HuH-7 (cell line): ENCODE measurements at regions not wholly inside any gene's neighbourhood (a gene's known extent, or its start where the extent isn't known, plus 50 kb on each side); places are given as distances from the start of the nearest gene placed in this dataset.

Experiments used
- DNase-seq: peaks from one replicate; pipeline ENCODE4 v3.0.0; 2011; ENCODE audit warnings: low spot score

DNA sequence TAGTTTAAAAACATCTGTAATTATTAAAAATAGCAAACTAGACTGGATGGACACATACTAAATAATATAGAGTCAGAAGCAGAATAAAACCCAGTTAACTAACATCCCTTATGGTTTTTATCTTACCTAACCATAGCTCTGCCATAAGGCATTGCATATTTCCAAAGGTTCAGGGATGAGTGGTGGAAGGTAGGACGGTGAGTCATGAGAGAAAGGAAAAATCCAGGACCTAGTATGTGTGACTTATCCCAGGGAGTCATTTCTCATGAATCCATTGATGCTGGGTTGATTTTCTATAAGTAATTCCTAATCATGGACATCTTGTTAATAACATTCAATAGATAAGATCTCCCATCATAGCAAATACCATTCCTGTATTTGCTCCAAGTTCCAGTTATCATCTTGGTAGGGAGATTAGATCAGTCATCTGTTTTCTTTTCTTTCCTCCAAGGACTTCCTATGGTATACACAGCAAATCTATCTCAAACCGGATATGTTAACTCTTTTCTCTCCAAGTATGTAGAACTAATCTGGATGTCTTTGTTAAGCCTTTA lies 490.7 kb upstream of the B3GALT2 start:
- no peak for DNase-seq

DNA sequence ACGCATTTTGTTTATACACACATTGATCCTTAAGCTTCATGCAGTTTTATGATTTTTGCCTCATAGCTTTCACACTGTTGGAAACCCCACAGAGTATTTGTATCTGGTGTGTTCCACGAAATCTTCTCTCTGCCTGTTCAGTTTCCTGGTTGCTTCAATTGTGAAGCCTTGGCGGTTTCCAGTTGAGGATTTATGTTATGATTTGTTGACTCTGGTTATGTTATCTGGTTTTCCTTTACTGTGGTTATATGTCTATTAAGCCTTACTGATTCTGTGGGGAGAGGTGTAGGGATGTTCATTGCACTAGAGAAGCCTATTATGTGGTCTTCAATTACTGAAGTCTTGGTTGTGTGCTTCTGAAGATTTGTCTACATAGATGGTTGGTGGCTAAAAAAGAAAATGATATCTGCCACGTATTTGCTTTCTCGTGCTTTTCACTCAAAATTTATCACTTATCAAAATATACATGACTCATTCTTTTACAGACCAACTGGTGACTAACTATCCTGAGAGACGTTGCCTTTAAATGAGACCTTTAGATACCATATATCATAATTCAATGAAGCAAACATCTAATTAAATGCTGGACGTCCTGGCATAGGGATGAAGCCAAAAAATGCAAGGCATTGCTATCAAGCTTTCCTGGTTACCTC lies 488.0 kb upstream of the B3GALT2 start:
- DNase-seq = no peak

DNA sequence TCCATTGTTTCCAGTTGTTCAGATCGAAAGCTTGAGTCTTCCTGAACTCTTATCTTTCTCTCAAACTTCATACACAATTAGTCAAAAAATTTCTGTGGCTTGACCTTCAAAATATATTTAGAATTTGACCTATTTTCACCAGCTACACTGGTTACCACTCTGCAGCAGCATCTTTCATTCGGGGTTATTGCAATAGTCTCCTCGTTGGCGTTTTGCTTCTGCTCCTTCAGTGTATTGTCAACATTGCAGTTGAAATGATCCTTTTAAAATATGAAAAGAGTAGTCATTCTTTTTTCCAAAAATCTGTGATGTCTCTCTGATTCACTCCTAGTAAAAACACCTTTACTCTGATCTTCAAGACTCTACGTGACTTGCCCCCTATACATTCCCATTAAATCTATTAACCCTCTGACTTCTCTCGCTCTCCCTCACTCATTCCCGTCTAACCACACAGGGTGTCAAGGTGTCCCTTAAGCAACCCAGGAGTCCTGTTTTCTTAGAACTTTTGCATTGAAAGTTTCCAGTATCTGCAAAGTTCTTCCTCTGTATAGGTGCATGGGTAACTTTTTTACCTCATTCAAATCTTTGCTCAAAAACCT lies 480.2 kb upstream of the B3GALT2 start:
- DNase-seq = no peak

DNA sequence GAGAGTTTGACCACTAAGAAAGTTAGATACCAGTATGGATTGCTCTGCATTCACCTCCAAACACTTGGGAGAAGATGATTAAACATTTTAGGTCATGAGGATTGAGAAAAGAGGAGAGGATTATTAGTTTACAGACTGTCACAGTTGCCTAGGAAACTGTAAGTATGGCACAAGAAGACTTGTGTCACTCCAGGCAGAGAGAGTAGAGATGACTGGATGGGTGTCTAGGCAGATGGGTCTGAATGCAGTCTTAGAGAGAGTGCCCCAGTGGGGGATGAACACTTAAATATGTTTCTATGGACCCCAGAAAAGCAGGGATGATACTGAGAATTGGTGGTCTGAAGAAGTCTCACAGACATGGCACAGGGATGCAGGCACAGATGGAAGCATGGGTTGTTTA lies 477.6 kb upstream of the B3GALT2 start:
- no peak for DNase-seq

DNA sequence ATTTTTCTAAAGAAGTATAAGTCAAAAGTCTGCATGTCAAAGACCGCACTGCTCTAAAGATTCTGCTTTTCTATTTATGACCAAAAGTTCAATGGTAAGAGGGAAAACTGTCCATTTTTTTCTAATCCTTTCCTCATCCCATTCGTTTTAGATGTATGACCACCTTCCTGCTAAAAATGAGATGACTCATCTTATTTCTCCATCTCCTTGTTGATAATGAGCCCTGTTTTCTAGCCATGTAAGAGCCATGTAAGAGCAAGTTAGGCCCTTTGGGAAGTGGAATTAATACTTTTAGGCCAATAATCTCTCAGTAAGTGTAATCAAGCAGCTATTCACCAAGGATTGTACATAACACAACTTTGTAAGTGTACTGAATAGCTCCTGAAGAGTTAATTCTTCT lies 475.6 kb upstream of the B3GALT2 start:
- no peak for DNase-seq

DNA sequence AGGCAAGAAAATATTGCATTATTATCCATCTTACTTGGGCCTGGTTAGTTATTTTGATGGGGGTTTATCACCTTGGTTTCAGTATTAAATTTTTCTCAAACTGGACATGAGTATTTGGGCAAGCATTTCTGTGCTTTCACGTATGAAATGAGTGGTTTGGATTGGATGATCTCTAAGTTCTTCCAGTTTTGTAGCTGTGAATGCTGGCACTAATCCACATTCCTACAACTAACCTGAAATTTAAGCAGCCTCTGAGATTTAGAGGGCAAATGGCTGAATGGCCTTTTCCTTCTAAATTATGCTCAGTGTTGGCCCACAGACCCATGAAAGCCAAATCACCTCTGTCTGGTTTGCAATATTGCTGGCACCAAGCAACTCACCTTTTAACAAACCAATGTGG lies 475.0 kb upstream of the B3GALT2 start:
- no peak for DNase-seq

DNA sequence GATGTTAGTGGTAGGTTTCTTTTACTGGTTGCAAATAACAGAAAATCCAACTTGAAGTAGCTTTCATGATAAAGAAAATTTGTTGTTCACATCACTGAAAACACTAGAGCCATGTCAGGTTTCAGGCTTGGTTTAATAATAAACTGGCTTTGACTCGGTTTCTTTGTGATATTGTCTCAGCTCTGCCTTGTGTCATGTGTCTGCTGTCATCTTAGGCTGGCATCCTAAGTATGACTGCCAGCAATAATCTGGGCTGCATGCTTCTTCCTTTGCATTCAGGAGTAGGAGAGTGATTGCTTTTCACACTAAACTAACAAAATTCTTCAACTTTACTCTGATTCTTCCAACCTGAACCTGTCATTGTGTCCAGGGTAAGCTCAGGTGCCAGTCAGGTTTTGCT lies 474.0 kb upstream of the B3GALT2 start:
- no peak for DNase-seq

DNA sequence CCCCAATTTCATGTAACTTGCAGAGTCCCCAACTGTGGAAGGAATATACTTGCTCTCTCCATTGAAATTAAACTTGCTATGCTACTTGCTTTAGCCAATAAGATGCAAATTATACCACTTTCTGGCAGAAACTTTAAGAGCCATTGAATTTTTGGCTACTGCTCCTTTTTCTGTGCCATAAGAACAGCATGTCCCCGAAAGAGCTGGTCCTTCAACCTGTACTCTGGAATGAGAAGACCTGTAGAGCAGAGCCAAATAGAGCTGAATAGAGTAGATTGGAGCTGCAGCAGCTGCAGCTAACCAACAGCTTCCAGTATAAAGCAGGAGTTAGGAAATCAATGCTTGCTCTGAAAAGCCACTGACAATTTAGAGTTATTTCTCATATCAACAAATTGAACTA lies 472.3 kb upstream of the B3GALT2 start:
- no peak for DNase-seq

DNA sequence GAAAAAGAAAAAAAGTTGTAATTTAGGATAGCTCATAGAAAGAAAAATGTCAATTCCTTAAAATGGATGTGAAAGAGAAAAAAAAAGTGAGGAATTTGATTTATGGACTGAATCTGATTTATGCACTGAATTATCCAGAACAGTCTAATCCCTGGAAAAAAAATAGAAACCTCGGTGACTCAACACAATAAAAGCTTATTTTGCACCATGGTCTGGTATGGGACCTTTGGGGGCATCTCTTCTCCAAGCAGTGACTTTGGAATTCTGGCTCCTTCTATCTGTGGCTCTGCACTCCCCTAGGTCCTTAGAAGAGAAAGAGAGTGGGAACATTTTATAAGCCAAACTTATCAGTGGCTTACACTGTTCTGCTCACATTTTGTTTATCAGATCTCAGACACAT lies 471.7 kb upstream of the B3GALT2 start:
- DNase-seq = no peak

DNA sequence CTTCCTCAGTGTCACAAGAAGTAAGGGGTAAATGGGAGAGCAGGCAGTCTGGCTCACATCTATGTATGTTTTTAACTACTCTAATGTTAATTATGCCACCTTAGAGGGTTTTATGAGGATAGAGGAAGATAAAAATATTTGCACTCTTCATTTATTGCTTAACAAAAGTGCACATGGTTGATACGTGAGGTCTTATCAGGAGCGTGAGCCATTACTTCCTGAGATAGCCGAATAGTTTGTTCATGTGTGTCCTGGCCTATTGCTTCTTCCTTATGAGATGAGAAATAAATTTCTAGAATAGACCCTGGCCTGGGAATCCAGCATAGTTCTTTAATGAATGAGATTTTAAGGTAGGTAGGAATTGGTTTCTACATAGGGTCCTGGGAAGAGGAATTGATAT lies 471.1 kb upstream of the B3GALT2 start:
- no peak for DNase-seq

DNA sequence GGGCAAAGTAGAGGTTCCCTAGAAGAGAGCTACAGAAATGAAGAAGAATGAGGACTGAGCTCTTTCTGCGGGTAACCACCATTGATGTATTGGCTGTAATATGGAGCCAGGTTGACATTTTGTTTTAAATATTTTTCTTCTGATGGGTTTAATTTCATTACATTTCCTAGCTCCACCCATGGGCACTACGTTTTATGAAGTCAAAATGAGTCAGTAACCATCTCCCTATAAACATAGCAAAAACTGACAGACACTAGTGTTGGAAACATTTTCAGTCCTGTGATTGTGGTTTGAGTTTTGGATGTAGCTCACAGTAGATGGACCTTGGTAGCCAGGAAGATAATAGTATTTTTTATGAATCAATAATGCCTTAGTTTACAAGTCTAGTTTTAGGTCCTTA lies 470.4 kb upstream of the B3GALT2 start:
- DNase-seq = no peak

DNA sequence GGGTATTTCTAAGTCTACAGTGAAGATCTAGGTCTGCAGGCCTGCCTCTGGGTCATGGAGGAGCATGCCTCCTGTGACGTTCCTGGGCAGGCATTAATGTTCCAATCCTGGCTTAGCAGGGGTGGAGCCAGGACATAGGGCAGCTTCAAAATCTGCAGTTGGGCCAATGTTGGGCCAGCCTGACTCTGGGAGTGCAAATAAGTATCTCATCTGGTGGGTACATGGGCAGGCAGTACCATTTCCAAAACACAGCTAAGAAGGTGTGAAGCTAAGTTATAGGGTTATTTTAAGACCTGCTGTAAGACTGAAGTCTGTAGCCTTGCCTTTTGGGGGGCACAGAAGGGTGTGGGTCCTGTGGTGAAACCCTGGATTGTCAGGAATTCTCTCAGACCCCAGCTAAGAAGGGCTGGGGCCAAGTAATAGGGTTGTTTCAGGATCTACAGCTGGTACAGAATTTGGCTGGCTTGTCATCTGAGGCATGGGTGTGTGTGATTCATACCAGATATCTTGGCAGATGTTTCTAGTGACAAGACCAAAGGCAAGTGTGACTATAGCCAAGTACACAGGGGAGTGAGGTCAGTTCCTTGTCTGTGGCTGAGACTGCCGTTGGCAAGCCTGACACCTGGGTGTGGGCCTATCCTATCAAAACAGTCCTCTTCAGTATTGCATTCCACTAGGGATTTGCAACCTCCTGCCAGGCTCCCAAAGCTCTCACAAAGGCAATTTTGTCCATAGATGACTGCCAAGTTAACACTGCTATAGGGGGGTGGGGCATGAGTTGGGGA lies 468.7 kb upstream of the B3GALT2 start:
- no peak for DNase-seq

DNA sequence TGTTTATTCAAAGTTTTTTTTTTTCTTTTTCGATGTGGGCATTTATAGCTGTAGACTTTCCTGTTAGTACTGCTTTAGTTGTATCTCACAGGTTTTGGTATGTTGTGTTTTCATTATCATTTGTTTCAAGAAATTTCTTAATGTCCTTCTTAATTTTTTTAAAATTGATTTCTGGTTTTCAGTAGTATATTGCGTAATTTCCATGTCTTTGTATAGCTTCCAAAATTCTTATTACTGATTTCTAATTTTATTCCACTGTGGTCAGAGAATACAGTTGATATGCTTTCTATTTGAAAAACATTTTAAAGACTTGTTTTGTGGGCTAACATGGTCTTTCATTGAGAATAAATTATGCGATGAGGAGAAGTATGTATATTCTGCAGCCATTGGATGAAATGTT lies 463.2 kb upstream of the B3GALT2 start:
- DNase-seq = no peak

DNA sequence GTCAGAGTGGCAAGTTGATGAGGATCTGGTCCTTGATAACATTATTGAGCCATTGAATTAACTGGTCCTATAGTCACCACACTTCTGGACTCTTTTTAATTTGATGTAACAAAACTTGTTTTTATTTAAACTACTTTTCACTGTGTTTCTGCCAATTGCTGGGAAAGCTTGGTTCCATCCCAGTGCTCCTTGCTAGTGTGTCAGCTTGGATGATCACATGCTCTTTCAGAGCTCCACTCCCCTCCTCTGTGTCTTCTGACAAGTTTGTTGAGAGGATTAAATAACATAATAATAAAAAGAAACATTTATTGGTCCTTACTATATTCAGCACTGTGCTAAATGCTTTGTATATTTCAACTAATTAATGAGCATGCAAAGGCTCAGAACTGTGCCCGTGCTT lies 448.5 kb upstream of the B3GALT2 start:
- DNase-seq = no peak

DNA sequence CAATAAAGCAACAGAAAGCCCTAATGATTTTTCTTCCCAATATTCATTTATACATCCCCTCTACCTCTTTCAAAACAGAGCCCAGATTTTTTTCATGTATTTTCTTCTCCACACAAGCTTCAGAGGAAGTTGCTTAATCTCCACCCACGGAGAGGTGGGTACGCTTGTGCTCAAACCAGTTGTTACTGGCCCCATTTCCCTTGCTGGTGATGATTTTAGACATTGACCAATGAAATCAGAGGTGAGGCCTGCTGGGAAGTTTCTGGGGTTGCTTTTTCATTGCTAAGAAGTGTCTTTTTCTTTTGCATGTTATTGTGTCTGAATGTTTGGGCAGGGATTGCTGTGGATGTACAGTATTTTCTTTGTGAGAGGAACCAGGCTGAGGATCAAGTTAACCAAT lies 448.1 kb upstream of the B3GALT2 start:
- no peak for DNase-seq

DNA sequence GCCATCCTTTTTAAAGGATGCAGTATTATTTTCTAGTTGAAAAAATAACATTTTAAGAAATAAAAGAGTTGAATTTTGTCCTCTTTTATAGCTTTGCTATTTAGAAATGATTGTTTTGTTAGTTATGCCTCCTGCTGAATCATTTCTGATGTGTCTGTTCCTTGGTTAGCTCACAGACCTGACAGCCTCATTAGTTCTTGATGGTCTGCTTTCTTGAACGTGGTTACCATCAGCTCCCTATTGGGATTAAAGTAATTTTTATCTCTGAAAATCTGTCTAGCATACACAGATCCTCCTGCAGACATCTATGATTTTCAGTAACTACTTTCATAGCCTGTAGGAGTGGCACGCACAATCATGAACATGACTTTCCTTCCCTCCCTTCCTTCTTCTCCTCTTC lies 447.6 kb upstream of the B3GALT2 start:
- no peak for DNase-seq

DNA sequence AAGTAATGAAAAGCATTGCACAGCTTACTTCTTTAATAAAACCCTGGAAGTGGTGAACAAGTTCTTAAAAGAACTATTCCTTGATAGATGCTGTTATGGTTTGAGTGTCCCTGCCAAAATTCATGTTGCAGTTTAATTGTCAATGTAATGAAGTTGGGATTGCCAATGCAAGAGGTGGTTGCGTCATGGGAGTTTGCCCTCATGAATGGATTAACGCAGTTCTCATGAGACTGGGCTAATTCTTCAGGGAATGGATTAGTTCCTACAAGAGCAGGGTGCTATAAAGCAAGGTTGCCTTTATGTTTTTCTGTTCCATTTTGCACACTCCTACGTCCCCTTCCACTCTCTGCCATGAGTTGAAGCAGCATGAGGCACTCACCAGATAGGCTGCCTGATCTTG lies 446.7 kb upstream of the B3GALT2 start:
- no peak for DNase-seq

DNA sequence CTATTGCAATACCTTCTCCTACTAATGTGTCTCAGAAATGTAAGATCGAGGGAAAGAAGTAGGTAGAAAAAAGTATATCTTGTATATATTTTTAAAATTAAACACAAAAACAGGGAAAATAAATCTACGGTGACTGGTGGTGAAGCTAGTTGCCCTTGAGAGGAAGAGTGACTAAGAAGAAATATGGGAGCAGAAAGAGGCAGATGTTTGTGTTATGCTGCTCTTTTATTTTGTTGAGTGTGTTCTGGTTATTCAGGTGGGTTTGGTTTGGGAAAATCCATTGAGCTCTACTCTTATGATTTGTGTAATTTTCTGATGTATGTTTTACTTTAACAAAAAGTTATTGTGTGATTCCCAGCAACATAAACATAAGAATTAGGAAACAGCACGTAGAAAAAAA lies 444.9 kb upstream of the B3GALT2 start:
- no peak for DNase-seq

DNA sequence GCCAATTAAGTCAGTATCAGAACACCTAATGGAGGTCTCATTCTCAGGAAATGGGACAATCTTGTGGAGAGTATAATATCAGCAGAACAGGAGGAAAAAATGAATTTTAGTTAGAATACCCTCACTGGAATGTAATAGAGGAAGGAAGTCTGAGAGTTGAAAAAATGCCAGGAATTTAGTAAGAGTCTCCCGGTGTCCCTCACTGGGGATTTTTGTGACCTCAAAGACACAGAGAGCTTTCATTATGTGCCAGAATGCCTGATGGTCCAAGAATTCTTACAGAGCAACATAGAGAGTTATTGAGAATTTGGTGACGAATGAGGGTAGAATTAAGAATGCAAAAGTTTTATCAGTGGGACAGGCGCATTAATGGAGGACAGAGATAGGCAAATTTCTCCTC lies 443.5 kb upstream of the B3GALT2 start:
- no peak for DNase-seq

DNA sequence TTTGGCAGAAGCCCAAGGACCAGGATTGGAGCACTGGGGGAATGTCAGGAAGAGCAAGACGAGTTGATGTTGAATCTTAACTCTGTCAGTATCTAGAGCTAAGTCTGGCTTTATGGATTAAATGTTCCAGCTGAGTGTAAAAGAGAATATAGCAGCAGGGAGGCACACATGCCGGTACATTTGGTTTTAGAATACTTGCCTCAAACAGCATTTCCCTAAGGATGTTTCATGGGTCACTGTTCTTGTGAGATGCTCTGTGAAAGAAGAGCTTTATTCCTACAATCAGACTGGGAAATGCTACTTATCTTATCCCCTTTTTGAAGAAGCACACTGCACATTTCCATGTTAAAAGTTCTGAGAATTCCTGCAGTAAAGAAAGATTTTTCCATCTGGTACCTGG lies 440.3 kb upstream of the B3GALT2 start:
- no peak for DNase-seq

DNA sequence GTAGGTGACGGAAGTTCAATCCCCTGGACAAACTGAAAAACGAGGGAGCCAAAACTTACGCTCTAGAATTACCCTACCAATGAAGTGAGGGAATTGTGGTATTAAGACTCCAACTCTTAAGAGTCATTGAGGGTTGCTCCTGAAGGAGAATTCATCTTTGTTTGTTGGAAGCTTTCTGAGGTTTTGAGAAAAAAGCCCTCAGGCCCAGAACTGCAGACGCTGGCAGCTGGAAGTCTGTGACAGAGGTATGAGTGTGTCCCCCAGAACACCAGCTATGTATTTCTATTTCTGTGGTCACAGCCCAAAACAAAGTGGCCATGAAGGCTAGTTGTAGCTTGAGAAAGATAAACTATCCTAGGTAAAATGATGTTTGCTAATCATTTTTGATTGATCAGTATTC lies 438.8 kb upstream of the B3GALT2 start:
- no peak for DNase-seq

DNA sequence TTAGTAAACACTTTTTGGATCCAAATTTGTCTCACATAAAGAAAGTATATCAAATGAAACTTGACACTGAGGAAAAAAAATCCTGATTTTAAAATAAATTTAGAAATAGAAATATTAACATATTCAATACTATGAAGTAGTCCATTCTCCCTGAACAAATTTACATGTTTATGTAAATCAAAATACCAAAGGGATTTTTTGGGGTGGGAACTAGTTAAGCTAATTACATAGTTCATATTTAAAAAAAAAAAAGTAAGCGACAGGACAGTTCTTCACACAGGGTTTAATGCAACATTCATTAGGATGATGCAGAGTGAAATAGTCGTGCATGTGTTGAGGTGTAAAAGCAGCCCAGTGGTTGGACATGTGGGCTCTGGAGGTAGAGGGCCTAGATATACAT lies 433.5 kb upstream of the B3GALT2 start:
- DNase-seq = no peak

DNA sequence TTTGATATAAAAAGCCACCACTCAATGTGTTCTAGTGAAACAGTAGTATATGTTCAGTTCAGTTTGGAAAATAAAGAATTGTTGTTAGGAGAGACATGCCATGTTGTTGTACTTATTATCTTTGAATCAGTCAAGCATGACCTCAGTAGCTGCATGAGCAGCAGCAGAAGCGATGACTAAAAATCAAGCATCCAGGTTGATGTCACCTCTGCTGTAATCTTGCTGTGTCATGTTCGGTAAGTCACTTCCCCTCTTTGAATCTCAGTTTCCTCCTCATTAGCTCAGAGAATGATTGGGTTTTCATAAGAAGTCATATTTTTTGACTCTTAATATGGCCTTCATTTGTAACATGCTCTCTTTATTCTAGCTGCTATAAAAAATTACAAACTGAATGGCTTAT lies 428.4 kb upstream of the B3GALT2 start:
- no peak for DNase-seq
